DND-41 (cell line): ENCODE measurements at regions not wholly inside any gene's neighbourhood (a gene's known extent, or its start where the extent isn't known, plus 50 kb on each side); places are given as distances from the start of the nearest gene placed in this dataset.

Experiments used
- CTCF ChIP-seq: IDR thresholded peaks from 2 replicates; pipeline ENCODE4 v1.5.1; 2012; ENCODE audit warnings: borderline replicate concordance, low read length, moderate library complexity, mild to moderate bottlenecking; ENCODE audit not compliant: poor library complexity, severe bottlenecking; ENCODE audit errors: extremely low read depth
- EZH2 ChIP-seq: IDR thresholded peaks from 3 replicates; pipeline ENCODE4 v1.6.1; 2012; ENCODE audit warnings: borderline replicate concordance, low read depth, mild to moderate bottlenecking, moderate library complexity, low read length, inconsistent platforms; ENCODE audit not compliant: severe bottlenecking

- TF ChIP-seq CTCF (no peak), EZH2 (no peak)
These were observed 100.5 kb downstream of the LBH start for GRCh38 chr2:30331869-30332268.
